HG03571 (cell line): ENCODE measurements at regions not wholly inside any gene's neighbourhood (a gene's known extent, or its start where the extent isn't known, plus 50 kb on each side); places are given as distances from the start of the nearest gene placed in this dataset.
"Not testable (repeated sequence)": the region's sequence is repeated elsewhere in the genome, so short reads cannot be mapped to it uniquely, and the experiment has no call there.

Source experiments
- ATAC-seq: cut with Tn5 transposase; IDR thresholded peaks from one replicate; pipeline ENCODE4 v1.9.1; 2021; ENCODE audit not compliant: unreplicated experiment

GRCh38 chr6:43938178-43939105, 168.4 kb downstream of the VEGFA start:
- no peak for ATAC-seq

GRCh38 chr6:43937236-43938177, 167.5 kb downstream of the VEGFA start:
- no peak for ATAC-seq

GRCh38 chr6:43936476-43936875, 166.5 kb downstream of the VEGFA start:
- no peak for ATAC-seq

- no peak for ATAC-seq
Observed at GRCh38 chr6:43935921-43936439, 166.0 kb downstream of the VEGFA start.

GRCh38 chr6:43934803-43935602, 165.0 kb downstream of the VEGFA start:
- ATAC-seq: no peak

GRCh38 chr6:43934183-43934802, 164.3 kb downstream of the VEGFA start:
- ATAC-seq: no peak

- no peak for ATAC-seq
Observed at GRCh38 chr6:43933148-43933885, 163.3 kb downstream of the VEGFA start.

GRCh38 chr6:43932259-43933147, 162.5 kb downstream of the VEGFA start:
- no peak for ATAC-seq

GRCh38 chr6:43931201-43931600, 161.2 kb downstream of the VEGFA start:
- no peak for ATAC-seq

GRCh38 chr6:43930440-43931154, 160.6 kb downstream of the VEGFA start:
- ATAC-seq: no peak

GRCh38 chr6:43929511-43929910, 159.5 kb downstream of the VEGFA start:
- no peak for ATAC-seq

GRCh38 chr6:43927532-43928210, 157.7 kb downstream of the VEGFA start:
- ATAC-seq: no peak

GRCh38 chr6:43926634-43927531, 156.9 kb downstream of the VEGFA start:
- ATAC-seq: no peak

- ATAC-seq: not testable (repeated sequence)
Observed at GRCh38 chr6:43925636-43926139, 155.7 kb downstream of the VEGFA start.

- no peak for ATAC-seq
Observed at GRCh38 chr6:43924222-43924702, 154.3 kb downstream of the VEGFA start.
